Activated CD8-positive, alpha-beta memory T cell treated with anti-CD3 and anti-CD28 coated beads, Interleukin-2, amount 50 U/mL, for 48 hours (primary cell): ENCODE measurements at regions not wholly inside any gene's neighbourhood (a gene's known extent, or its start where the extent isn't known, plus 50 kb on each side); places are given as distances from the start of the nearest gene placed in this dataset.

ENCODE experiments used
- DNase-seq: peaks from one replicate; pipeline ENCODE4 v3.0.0-alpha.2; 2020

- DNase-seq = no peak
These were observed 102.8 kb downstream of the MAF start for GRCh38 chr16:79497606-79498350.

GRCh38 chr16:79493911-79494310 is 106.6 kb downstream of the MAF start:
- DNase-seq = no peak

GRCh38 chr16:79492036-79492435 is 108.5 kb downstream of the MAF start:
- DNase-seq = no peak

- no peak for DNase-seq
These were observed 115.5 kb downstream of the MAF start for GRCh38 chr16:79485020-79485419.

- no peak for DNase-seq
These were observed 116.3 kb downstream of the MAF start for GRCh38 chr16:79484237-79484636.

GRCh38 chr16:79483336-79483735 is 117.2 kb downstream of the MAF start:
- no peak for DNase-seq

GRCh38 chr16:79482011-79482410 is 118.5 kb downstream of the MAF start:
- no peak for DNase-seq

GRCh38 chr16:79480929-79481328 is 119.6 kb downstream of the MAF start:
- DNase-seq = no peak

GRCh38 chr16:79480056-79480455 is 120.5 kb downstream of the MAF start:
- no peak for DNase-seq

- DNase-seq = no peak
These were observed 124.0 kb downstream of the MAF start for GRCh38 chr16:79476580-79476979.

- DNase-seq = no peak
These were observed 124.7 kb downstream of the MAF start for GRCh38 chr16:79475841-79476240.

- no peak for DNase-seq
These were observed 127.1 kb downstream of the MAF start for GRCh38 chr16:79473456-79473855.

- no peak for DNase-seq
These were observed 128.1 kb downstream of the MAF start for GRCh38 chr16:79472426-79472825.

GRCh38 chr16:79469999-79470398 is 130.5 kb downstream of the MAF start:
- no peak for DNase-seq

- DNase-seq = no peak
These were observed 131.9 kb downstream of the MAF start for GRCh38 chr16:79468631-79469030.

GRCh38 chr16:79468121-79468552 is 132.4 kb downstream of the MAF start:
- DNase-seq = no peak

GRCh38 chr16:79466111-79466510 is 134.4 kb downstream of the MAF start:
- DNase-seq = no peak

- no peak for DNase-seq
These were observed 136.7 kb downstream of the MAF start for GRCh38 chr16:79463841-79464240.

GRCh38 chr16:79456036-79456435 is 144.5 kb downstream of the MAF start:
- DNase-seq = no peak

- no peak for DNase-seq
These were observed 147.9 kb downstream of the MAF start for GRCh38 chr16:79452671-79453070.

- no peak for DNase-seq
These were observed 149.2 kb downstream of the MAF start for GRCh38 chr16:79451196-79451816.

GRCh38 chr16:79449900-79450299 is 150.6 kb downstream of the MAF start:
- no peak for DNase-seq

GRCh38 chr16:79449067-79449769 is 151.3 kb downstream of the MAF start:
- no peak for DNase-seq

- DNase-seq = no peak
These were observed 156.0 kb downstream of the MAF start for GRCh38 chr16:79444572-79444971.
